IPS DF 6.9 (cell line): ENCODE measurements at regions not wholly inside any gene's neighbourhood (a gene's known extent, or its start where the extent isn't known, plus 50 kb on each side); places are given as distances from the start of the nearest gene placed in this dataset.

ENCODE experiments used
- DNase-seq: peaks from one replicate; pipeline ENCODE4 v3.0.0-alpha.2; 2013; ENCODE audit warnings: low read depth, low spot score
- H3K27ac ChIP-seq: one replicate; pipeline ENCODE4 v1.5.1; 2013; ENCODE audit warnings: low read length, control low read depth
- H3K27me3 ChIP-seq: 2 replicates; pipeline ENCODE4 v1.6.1; 2013; ENCODE audit warnings: mild to moderate bottlenecking, low read length; ENCODE audit not compliant: control insufficient read depth, insufficient read depth
- H3K36me3 ChIP-seq: 2 replicates; pipeline ENCODE4 v1.6.1; 2013; ENCODE audit warnings: low read length; ENCODE audit not compliant: control insufficient read depth, insufficient read depth
- H3K4me1 ChIP-seq: 2 replicates; pipeline ENCODE4 v1.6.1; 2013; ENCODE audit warnings: low read length; ENCODE audit not compliant: control insufficient read depth, insufficient read depth
- H3K4me3 ChIP-seq: 2 replicates; pipeline ENCODE4 v1.5.1; 2013; ENCODE audit warnings: mild to moderate bottlenecking, low read length
- H3K9me3 ChIP-seq: 2 replicates; pipeline ENCODE4 v1.6.1; 2013; ENCODE audit warnings: low read length, inconsistent platforms; ENCODE audit not compliant: control insufficient read depth, insufficient read depth
- WGBS: extraction: QIAGEN DNeasy Blood & Tissue Kit; methylation state at CpG from one replicate; pipeline ENCODE4 v1.1.7; 2013; ENCODE audit warnings: mixed read lengths, missing lambda C conversion rate; ENCODE audit not compliant: insufficient read length, insufficient coverage; 5-methylcytosine and 5-hydroxymethylcytosine counted together

- no peak overlapping the region for H3K4me3 ChIP-seq
- no peaks in the 10 kb centered on the region for H3K9me3 ChIP-seq
- DNase-seq = no peak
- H3K36me3 ChIP-seq = no peaks in the 10 kb centered on the region
- no peak overlapping the region for H3K27ac ChIP-seq
- peaks cover 3% of the 10 kb centered on the region; the same call in 1 of the 2 replicates for H3K4me1 ChIP-seq
- no peaks in the 10 kb centered on the region for H3K27me3 ChIP-seq
- WGBS = no CpG with 5 or more reads among the region's 11 CpGs
Observed at GRCh38 chr10:128686630-128687278, 560.5 kb upstream of the MKI67 start.

- H3K9me3 ChIP-seq = no peaks in the 10 kb centered on the region
- peaks cover 3% of the 10 kb centered on the region; the same call in 1 of the 2 replicates for H3K4me1 ChIP-seq
- H3K27me3 ChIP-seq = no peaks in the 10 kb centered on the region
- WGBS = no CpG with 5 or more reads among the region's 3 CpGs
- no peaks in the 10 kb centered on the region for H3K36me3 ChIP-seq
- no peak for DNase-seq
- no peak overlapping the region for H3K4me3 ChIP-seq
- H3K27ac ChIP-seq = no peak overlapping the region
Observed at GRCh38 chr10:128687408-128687807, 561.2 kb upstream of the MKI67 start.

GRCh38 chr10:128687927-128688549, 561.8 kb upstream of the MKI67 start:
- WGBS = no CpG with 5 or more reads among the region's 14 CpGs
- H3K9me3 ChIP-seq = no peaks in the 10 kb centered on the region

GRCh38 chr10:128689667-128690066, 563.4 kb upstream of the MKI67 start:
- no peak for DNase-seq
- Histone ChIP-seq H3K27ac (no peak overlapping the region), H3K36me3 (no peaks in the 10 kb centered on the region), H3K4me3 (no peak overlapping the region), H3K9me3 (no peaks in the 10 kb centered on the region), H3K4me1 (peaks cover 7% of the 10 kb centered on the region), H3K27me3 (no peaks in the 10 kb centered on the region)
- WGBS = no CpG with 5 or more reads among the region's 5 CpGs

More at GRCh38 chr10:128687927-128688549, 561.8 kb upstream of the MKI67 start:
- Histone ChIP-seq H3K4me3 (no peak overlapping the region), H3K27ac (no peak overlapping the region), H3K27me3 (no peaks in the 10 kb centered on the region), H3K4me1 (peaks cover 3% of the 10 kb centered on the region; the same call in 1 of the 2 replicates), H3K36me3 (no peaks in the 10 kb centered on the region)
- DNase-seq = no peak

- H3K27me3 ChIP-seq = no peaks in the 10 kb centered on the region
- WGBS = no CpG with 5 or more reads among the region's 11 CpGs
- no peak for DNase-seq
- peaks cover 6% of the 10 kb centered on the region for H3K4me1 ChIP-seq
- no peaks in the 10 kb centered on the region for H3K9me3 ChIP-seq
- no peak overlapping the region for H3K4me3 ChIP-seq
- H3K36me3 ChIP-seq = no peaks in the 10 kb centered on the region
- H3K27ac ChIP-seq = no peak overlapping the region
Observed at GRCh38 chr10:128693493-128694131, 567.4 kb upstream of the MKI67 start.

GRCh38 chr10:128694168-128694850, 568.1 kb upstream of the MKI67 start:
- DNase-seq = no peak
- no peaks in the 10 kb centered on the region for H3K27me3 ChIP-seq

GRCh38 chr10:128694851-128695725, 568.9 kb upstream of the MKI67 start:
- Histone ChIP-seq H3K4me1 (peaks cover 6% of the 10 kb centered on the region), H3K9me3 (no peaks in the 10 kb centered on the region), H3K27ac (no peak overlapping the region), H3K27me3 (no peaks in the 10 kb centered on the region), H3K36me3 (no peaks in the 10 kb centered on the region), H3K4me3 (no peak overlapping the region)
- no CpG with 5 or more reads among the region's 17 CpGs for WGBS
- DNase-seq = no peak

More at GRCh38 chr10:128694168-128694850, 568.1 kb upstream of the MKI67 start:
- WGBS = no CpG with 5 or more reads among the region's 24 CpGs
- Histone ChIP-seq H3K36me3 (no peaks in the 10 kb centered on the region), H3K4me3 (no peak overlapping the region), H3K27ac (no peak overlapping the region), H3K4me1 (peaks cover 6% of the 10 kb centered on the region), H3K9me3 (no peaks in the 10 kb centered on the region)

- Histone ChIP-seq H3K27me3 (no peaks in the 10 kb centered on the region), H3K36me3 (no peaks in the 10 kb centered on the region), H3K9me3 (no peaks in the 10 kb centered on the region), H3K27ac (no peak overlapping the region), H3K4me3 (no peak overlapping the region), H3K4me1 (peaks cover 6% of the 10 kb centered on the region)
- no peak for DNase-seq
- no CpG with 5 or more reads among the region's 10 CpGs for WGBS
Observed at GRCh38 chr10:128695931-128696330, 569.7 kb upstream of the MKI67 start.

- Histone ChIP-seq H3K36me3 (no peaks in the 10 kb centered on the region), H3K27ac (no peak overlapping the region), H3K4me1 (peaks cover 4% of the 10 kb centered on the region), H3K27me3 (no peaks in the 10 kb centered on the region), H3K4me3 (no peak overlapping the region), H3K9me3 (no peaks in the 10 kb centered on the region)
- WGBS = no CpG with 5 or more reads among the region's 8 CpGs
- no peak for DNase-seq
Observed at GRCh38 chr10:128697437-128697836, 571.2 kb upstream of the MKI67 start.

- no peak for DNase-seq
- Histone ChIP-seq H3K4me1 (no peaks in the 10 kb centered on the region), H3K27me3 (no peaks in the 10 kb centered on the region), H3K4me3 (no peak overlapping the region), H3K27ac (no peak overlapping the region), H3K9me3 (no peaks in the 10 kb centered on the region), H3K36me3 (no peaks in the 10 kb centered on the region)
- WGBS = no CpG with 5 or more reads among the region's 4 CpGs
Observed at GRCh38 chr10:128701381-128701780, 575.2 kb upstream of the MKI67 start.
